Activated T-cell treated with anti-CD3 and anti-CD28 coated beads, Interleukin-2, amount 50 U/mL, for 4 hours (primary cell): ENCODE measurements at regions not wholly inside any gene's neighbourhood (a gene's known extent, or its start where the extent isn't known, plus 50 kb on each side); places are given as distances from the start of the nearest gene placed in this dataset.
"Not testable (repeated sequence)": the region's sequence is repeated elsewhere in the genome, so short reads cannot be mapped to it uniquely, and the experiment has no call there.

Experiments used
- ATAC-seq, 2 donors: fragments of 200-7000 bp; cut with Tn5 transposase; one replicate each; pipeline ENCODE4 v1.10.0; 2021
- DNase-seq: peaks from one replicate; pipeline ENCODE4 v3.0.0-alpha.2; 2020
- H3K27me3 Mint-ChIP-seq: one replicate; pipeline ENCODE4 v1.8.0; 2021; ENCODE audit warnings: low read depth, mixed read lengths
- H3K36me3 Mint-ChIP-seq: one replicate; pipeline ENCODE4 v1.8.0; 2022; ENCODE audit warnings: mixed read lengths; ENCODE audit not compliant: insufficient read depth
- H3K4me1 Mint-ChIP-seq: one replicate; pipeline ENCODE4 v1.8.0; 2021; ENCODE audit warnings: low read depth, mixed read lengths
- H3K4me3 Mint-ChIP-seq: one replicate; pipeline ENCODE4 v1.8.0; 2021; ENCODE audit warnings: mild to moderate bottlenecking, moderate library complexity, mixed read lengths
- H3K9me3 Mint-ChIP-seq: one replicate; pipeline ENCODE4 v1.8.0; 2021; ENCODE audit warnings: mixed read lengths

DNA sequence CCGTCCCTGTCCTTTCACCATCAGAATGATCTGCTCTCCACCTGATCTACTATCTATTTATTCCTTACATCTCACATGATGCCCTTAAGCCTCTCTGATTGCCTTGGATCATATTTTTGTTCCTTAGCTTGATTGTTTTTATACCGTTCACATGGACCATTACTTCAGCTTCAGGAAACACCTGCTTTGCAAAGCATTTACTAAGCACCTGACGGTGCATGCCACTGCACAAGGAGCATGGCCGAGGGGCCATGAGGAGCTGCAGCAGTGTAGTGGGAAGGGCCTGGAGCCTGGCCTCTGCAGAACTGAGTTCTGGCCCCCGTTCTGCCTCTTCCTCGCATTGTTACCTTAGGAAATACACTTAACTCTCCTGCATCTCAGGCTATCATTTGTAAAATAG lies 124.1 kb upstream of the NDUFV2 start:
- H3K4me3 Mint-ChIP-seq: no peak overlapping the region
- DNase-seq (no peak), ATAC-seq (no peak)
- H3K4me1 Mint-ChIP-seq: no peaks in the 10 kb centered on the region
- peaks cover 5% of the 10 kb centered on the region for H3K9me3 Mint-ChIP-seq
- no peaks in the 10 kb centered on the region for H3K27me3 Mint-ChIP-seq
- no peaks in the 10 kb centered on the region for H3K36me3 Mint-ChIP-seq

DNA sequence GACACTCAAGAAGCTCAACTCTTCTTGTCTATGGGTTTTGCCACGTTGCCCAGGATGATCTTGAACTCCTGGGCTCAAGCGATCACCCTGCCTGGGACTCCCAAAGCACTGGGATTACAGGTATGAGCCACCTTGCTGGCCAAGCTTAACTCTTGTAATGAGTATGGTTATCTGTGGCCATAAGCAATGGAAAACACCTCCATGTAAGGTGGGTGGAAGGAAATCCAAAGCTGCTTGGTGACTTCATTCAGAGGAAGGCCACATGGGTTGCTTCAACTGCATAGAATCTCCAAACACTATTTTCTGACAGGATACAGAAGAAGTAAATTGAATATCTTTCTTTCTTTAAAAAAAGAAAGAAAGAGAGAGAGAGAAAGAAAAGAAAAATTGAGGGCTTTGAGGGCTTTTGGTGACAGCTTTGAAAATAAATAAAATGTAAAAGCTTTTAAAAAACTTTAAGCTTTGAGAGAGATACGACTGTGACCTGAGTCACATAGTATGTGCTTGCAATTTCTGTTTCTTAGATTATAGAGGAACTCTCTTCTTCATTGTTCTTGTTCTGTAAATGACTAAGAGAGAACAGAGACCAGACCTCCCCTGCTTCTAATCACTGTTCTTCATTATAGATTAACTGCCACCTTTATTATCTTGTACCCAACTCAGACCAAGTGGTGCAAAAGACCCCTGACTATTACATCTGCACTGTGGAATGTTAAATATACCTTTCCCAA lies 123.1 kb upstream of the NDUFV2 start:
- no peak for DNase-seq
- Mint-ChIP-seq H3K27me3 (no peaks in the 10 kb centered on the region), H3K9me3 (no peaks in the 10 kb centered on the region), H3K4me3 (no peak overlapping the region), H3K4me1 (no peaks in the 10 kb centered on the region), H3K36me3 (no peaks in the 10 kb centered on the region)
- ATAC-seq: no peak

DNA sequence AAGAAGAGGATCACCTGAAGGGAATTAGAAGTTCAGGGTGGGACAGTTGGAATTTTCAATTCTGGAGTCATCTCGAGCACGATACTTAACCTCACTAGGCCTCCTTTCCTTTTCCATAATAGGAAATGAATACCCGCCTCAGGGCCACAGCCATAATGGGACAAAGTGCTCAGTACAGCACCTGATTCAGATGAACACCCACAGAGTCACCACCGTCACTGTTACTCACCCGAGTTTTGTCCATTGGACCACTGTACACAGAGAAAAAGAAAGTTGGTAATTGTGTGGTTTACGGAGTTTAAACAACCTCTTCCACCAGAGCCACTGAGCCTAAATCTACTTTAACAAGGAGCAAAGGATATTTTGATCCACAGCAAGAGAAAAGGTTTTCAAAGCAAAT lies 122.0 kb upstream of the NDUFV2 start:
- Mint-ChIP-seq H3K27me3 (no peaks in the 10 kb centered on the region), H3K9me3 (no peaks in the 10 kb centered on the region), H3K36me3 (no peaks in the 10 kb centered on the region), H3K4me3 (no peak overlapping the region), H3K4me1 (no peaks in the 10 kb centered on the region)
- DNase-seq (no peak), ATAC-seq (no peak)

DNA sequence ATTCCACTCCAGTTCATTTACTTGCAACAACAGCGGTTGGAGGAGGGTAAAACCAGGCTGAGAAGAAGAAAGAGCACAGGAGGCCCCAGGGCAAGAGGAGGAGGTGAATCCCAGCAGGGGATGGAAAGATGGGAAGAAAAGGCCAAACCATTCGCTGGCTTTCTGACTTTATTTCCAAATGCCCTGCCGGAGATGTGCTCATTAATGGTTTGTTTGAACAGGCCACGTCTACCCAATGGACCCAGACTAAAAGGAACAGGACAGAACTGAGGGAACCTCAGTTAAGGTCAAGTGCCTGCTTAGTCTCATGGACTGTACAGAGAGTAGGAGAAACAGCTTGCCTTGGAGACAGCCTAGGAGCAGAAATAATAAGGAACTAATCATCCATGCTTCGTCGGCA lies 121.6 kb upstream of the NDUFV2 start:
- H3K9me3 Mint-ChIP-seq: no peaks in the 10 kb centered on the region
- no peak for ATAC-seq
- no peak overlapping the region for H3K4me3 Mint-ChIP-seq
- DNase-seq: no peak
- H3K27me3 Mint-ChIP-seq: no peaks in the 10 kb centered on the region
- H3K4me1 Mint-ChIP-seq: no peaks in the 10 kb centered on the region
- H3K36me3 Mint-ChIP-seq: no peaks in the 10 kb centered on the region

DNA sequence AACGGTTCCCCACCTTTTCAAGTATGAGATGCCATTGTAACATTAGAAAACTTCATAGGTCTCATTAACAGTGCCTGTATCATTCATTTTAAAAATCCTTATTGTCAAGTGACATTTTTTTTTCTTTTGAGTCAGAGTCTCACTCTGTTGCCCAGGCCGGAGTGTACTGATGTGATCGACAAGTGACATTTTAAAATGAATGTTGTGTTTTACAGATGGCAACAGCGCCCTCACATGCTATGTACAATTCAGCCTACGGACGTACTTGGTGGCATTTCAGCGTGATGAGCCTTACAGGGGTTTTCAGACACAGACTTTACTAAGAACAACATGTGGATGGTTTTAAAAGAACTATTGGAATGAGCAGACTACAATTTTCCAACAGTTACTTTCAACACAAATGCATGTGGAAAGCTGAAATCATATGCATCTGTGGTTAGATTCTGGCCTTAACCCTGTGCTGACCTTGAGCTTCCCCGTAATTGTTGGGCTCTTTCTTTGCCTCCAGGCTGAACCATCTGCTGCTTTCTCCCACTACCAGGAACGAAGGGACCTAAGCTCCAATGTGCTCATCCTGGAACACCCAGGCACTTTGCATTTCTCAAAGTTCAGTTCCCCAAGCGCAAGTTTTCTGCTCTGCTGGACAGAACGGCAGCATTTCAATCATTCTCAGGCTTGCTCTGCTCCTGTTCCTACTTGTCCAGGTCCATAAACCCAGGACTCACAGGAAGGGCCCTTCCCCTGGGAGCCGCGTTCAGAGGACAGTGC lies 119.9 kb upstream of the NDUFV2 start:
- Mint-ChIP-seq H3K9me3 (no peaks in the 10 kb centered on the region), H3K4me3 (no peak overlapping the region), H3K27me3 (no peaks in the 10 kb centered on the region), H3K36me3 (no peaks in the 10 kb centered on the region), H3K4me1 (no peaks in the 10 kb centered on the region)
- DNase-seq (no peak), ATAC-seq (no peak)

DNA sequence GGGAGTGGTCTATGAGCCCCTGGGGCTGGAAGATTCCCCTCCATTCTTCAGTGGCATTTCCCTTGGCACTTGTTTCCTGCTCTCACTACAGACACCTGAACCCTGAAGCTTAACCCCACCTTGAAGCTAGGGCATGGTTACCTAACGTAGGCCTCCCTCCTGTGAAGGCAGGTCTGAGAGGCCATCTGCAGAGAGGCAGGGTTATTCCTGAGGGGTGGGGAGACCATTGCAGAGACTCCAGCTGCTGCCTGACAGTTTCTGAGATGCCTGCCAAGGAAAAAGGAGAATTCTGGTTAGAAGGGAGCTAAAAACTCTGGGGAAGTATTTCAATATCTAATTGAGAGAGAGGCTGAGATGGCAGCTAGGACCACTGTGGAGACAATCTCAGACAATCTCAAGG lies 119.3 kb upstream of the NDUFV2 start:
- no peak overlapping the region for H3K4me3 Mint-ChIP-seq
- no peaks in the 10 kb centered on the region for H3K4me1 Mint-ChIP-seq
- no peaks in the 10 kb centered on the region for H3K27me3 Mint-ChIP-seq
- no peaks in the 10 kb centered on the region for H3K9me3 Mint-ChIP-seq
- no peak for ATAC-seq
- DNase-seq: no peak
- no peaks in the 10 kb centered on the region for H3K36me3 Mint-ChIP-seq

DNA sequence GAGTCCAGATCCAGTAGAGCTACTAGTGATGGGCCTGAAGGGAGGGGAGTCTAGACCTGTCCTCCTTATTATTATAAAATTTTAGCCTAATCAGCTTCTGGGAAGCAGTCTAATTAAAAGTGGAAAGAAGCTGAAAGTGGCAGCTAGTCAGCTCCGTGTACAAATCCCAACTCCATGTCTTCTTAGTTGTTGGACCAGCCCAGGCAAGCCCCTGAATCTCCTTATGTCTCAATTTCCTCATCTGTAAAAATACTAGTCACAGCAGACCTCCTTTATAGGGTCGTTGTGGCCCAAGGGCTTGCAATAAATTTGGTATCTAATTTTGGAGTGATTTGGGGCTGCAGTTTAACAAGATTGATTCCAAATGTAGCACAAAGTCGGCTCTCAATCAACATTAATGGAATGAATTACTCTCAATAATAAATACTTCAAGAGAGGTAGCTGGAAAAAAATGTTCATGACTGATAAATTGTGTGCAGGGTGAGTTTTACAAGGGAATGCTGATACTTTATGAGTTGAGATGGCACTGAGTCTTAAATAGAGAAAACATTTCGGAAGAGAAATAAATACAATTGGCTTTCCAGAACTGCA lies 118.3 kb upstream of the NDUFV2 start:
- H3K4me3 Mint-ChIP-seq: no peak overlapping the region
- no peaks in the 10 kb centered on the region for H3K36me3 Mint-ChIP-seq
- no peaks in the 10 kb centered on the region for H3K9me3 Mint-ChIP-seq
- no peak for ATAC-seq
- no peak for DNase-seq
- no peaks in the 10 kb centered on the region for H3K4me1 Mint-ChIP-seq
- H3K27me3 Mint-ChIP-seq: peaks cover 3% of the 10 kb centered on the region

DNA sequence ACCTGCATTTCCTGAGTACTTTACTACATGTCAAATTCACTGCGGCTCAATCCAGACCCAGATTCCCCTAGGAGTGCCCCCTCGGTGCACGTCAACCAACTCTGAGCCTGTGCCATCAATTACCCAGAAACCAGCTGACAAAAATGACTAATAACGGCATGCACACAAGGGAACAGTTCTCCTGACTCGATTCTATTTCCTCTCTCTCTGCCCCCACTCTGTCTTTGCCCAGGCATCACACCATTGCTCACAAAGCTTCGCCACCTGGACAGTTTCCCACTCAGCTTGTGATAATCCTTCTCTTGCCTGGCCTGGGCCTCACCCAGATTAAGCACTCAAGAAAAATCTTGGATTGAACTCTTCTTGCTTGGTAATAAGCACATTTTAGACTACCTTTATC lies 115.3 kb upstream of the NDUFV2 start:
- Mint-ChIP-seq H3K36me3 (no peaks in the 10 kb centered on the region), H3K9me3 (no peaks in the 10 kb centered on the region), H3K27me3 (peaks cover 15% of the 10 kb centered on the region), H3K4me3 (no peak overlapping the region), H3K4me1 (no peaks in the 10 kb centered on the region)
- no peak for DNase-seq
- no peak for ATAC-seq

DNA sequence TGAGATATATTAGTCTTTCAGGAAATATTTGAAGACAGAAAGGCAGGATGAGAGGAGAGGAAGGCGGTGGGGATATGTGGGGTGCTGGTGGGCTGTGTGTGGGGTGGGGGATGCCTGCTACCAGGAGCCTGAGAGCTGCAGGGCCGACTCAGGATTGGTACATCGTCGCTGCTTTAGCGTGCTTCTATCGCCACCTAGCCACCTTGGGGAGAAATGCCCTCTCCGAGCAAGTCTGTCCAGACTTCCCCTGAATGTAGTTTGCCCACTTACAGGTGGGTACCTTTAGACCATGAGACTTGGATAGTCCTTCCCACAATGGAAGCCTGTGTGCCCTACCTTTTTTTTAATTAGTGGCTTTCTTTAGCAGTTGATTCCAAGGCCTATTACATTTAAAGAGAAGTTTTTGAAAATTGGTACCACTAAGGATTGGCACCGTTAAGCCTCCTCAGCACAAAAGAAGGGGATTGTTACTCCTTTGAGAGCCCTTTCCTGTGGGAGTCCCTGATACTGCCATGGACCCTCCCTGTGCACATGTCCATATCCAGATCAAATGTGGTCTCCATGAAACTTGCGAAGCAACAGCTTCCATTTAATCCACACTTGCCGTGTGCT lies 114.1 kb upstream of the NDUFV2 start:
- peak; percentile 44 for DNase-seq
- ATAC-seq: peak; percentile 78 to 87
- Mint-ChIP-seq H3K4me3 (no peak overlapping the region), H3K27me3 (peaks cover 18% of the 10 kb centered on the region), H3K9me3 (no peaks in the 10 kb centered on the region), H3K36me3 (no peaks in the 10 kb centered on the region), H3K4me1 (no peaks in the 10 kb centered on the region)

DNA sequence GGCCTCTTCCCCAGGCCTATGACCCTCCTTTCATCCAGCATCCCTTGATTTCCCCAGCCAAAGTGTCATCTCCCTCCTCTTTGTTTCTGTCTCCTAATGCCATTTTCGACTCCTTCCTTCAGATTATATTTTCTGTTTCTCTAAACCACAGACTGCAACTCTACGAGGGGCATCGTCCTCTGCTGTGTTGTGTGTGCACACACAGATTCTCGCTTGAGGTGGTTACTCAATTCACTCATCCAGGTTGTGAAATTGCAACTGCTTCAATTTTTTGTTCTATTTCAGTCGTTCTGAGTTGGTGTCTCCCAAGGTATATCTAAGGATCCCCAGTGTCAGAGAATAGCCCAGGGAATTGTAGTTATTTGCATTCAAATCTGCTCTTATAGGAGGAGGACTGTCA lies 113.5 kb upstream of the NDUFV2 start:
- Mint-ChIP-seq H3K4me3 (no peak overlapping the region), H3K9me3 (no peaks in the 10 kb centered on the region), H3K4me1 (no peaks in the 10 kb centered on the region), H3K27me3 (peaks cover 18% of the 10 kb centered on the region), H3K36me3 (no peaks in the 10 kb centered on the region)
- DNase-seq: no peak
- ATAC-seq: no peak

DNA sequence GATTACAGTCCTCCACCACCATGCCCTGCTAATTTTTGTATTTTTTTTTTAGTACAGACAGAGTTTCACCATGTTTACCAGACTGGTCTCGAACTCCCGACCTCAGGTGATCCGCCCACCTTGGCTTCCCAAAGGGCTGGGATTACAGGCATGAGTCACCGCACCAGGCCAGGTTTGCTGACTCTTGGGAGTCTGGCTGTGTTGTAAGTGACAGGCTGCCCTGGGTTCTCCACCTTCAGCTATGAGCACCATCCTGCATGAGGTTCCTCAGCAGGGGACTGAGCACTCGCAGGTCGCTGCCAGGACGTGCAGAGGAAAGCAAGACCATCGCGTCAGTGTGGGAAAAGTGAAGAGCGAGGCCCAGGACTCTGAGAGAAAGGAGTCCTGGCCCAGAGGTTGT lies 112.6 kb upstream of the NDUFV2 start:
- H3K4me3 Mint-ChIP-seq: no peak overlapping the region
- H3K27me3 Mint-ChIP-seq: peaks cover 18% of the 10 kb centered on the region
- no peaks in the 10 kb centered on the region for H3K4me1 Mint-ChIP-seq
- no peaks in the 10 kb centered on the region for H3K9me3 Mint-ChIP-seq
- H3K36me3 Mint-ChIP-seq: no peaks in the 10 kb centered on the region
- ATAC-seq (no peak), DNase-seq (no peak)

DNA sequence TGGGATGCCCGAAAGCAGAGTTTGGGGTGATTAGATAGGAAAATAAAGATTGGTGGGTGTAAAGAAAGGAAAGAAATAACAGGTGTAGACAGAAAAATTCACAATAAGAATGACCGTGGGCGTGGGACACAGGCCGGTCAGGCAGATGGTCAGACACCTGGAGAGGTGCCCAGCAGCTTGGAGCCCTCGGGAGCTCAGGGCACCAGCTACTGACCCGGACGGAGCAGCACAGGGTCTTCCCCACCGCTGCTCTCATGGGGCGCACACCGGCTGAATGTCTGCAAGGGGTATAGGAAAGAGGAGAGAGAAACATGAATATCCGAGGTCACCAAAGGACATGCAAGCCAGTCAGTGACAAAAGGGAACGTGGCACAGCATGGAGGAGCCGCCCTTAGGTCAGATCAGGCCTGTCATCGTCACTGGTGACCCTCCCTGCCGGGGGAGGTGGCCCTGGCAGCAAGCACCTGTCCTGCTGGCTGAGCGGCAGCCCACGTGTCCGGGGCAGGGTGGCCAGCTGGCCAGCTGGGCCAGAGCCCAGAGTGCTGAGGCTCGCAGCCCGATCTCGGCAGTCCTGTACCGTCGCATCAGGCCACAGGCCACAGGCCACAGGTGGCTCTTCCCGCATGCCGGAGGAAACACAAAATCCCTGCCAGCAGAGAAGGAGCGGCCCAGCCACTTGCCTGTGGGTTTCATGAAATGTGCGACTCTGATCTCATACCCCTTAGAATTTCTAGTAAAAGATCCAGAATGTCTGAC lies 112.0 kb upstream of the NDUFV2 start:
- ATAC-seq (no peak), DNase-seq (no peak)
- Mint-ChIP-seq H3K27me3 (peaks cover 18% of the 10 kb centered on the region), H3K36me3 (no peaks in the 10 kb centered on the region), H3K9me3 (no peaks in the 10 kb centered on the region), H3K4me1 (no peaks in the 10 kb centered on the region), H3K4me3 (no peak overlapping the region)

DNA sequence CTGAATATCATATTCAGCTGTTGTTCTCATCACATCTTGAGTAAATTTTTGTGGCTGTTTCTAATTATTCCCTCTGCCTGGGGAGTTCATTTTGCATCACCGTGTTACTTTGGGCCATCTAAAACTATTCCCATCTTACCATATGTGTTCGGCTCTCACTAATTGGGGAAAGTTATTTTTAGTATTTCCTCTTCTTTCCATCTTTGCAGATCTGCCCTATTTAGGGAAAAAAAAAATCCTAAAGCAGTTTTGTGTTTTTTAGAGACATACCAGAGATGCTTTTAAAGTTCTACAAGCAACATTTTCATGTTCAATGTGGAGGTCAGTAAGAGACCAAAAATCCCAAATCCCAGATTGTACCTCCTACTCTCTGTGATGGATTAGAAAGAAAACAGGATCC lies 111.3 kb upstream of the NDUFV2 start:
- no peak for DNase-seq
- Mint-ChIP-seq H3K36me3 (no peaks in the 10 kb centered on the region), H3K4me1 (no peaks in the 10 kb centered on the region), H3K9me3 (no peaks in the 10 kb centered on the region), H3K27me3 (peaks cover 18% of the 10 kb centered on the region), H3K4me3 (no peak overlapping the region)
- no peak for ATAC-seq

DNA sequence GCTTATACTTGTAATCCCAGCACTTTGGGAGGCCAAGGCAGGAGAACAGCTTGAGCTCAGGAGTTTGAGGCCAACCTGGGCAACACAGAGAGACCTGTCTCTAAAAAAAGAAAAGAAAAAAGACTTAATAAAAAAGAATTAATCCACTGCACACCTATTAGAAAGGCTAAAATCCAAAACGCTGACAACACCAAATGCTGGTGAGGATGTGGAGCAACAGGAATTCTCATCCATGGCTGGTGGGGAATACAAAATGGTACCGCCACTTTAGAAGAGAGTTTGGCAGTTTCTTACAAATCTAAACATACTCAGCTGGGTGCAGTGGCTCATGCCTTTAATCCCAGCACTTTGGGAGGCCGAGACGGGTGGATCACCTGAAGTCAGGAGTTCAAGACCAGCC lies 110.0 kb upstream of the NDUFV2 start:
- H3K27me3 Mint-ChIP-seq: peaks cover 18% of the 10 kb centered on the region
- ATAC-seq, H3K36me3 Mint-ChIP-seq, H3K9me3 Mint-ChIP-seq, H3K4me1 Mint-ChIP-seq, H3K4me3 Mint-ChIP-seq, DNase-seq: not testable (repeated sequence)
